Spleen (tissue), 11 donors: ENCODE measurements at regions not wholly inside any gene's neighbourhood (a gene's known extent, or its start where the extent isn't known, plus 50 kb on each side); places are given as distances from the start of the nearest gene placed in this dataset.
A peak's percentile ranks its signal among the peaks of the same experiment; 100 is the strongest.

Experiments
- DNase-seq: peaks from one replicate; pipeline ENCODE4 v3.0.0-alpha.2; 2020
- H3K27ac ChIP-seq, 8 donors: fragments of 200-600 bp; sonication (generic) in 7 of 8; 1 replicate in 4 of 8; 2 replicates in 4 of 8; pipeline versions ENCODE4 v1.5.0 to v1.8.0; 2016 to 2021; ENCODE audit warnings: inconsistent platforms in 4 of 8, mild to moderate bottlenecking in 4 of 8, moderate library complexity in 1 of 8
- H3K27me3 ChIP-seq, 7 donors: fragments of 200-600 bp; sonication (generic) in 6 of 7; replicated peaks in 1 of 7; 1 replicate in 4 of 7; 2 replicates in 3 of 7; pipeline versions ENCODE4 v1.5.0 to v1.8.0; 2016 to 2021; ENCODE audit warnings: inconsistent platforms in 3 of 7, mild to moderate bottlenecking in 1 of 7
- H3K36me3 ChIP-seq, 6 donors: fragments of 200-600 bp; sonication (generic) in 5 of 6; 1 replicate in 4 of 6; 2 replicates in 2 of 6; pipeline versions ENCODE4 v1.5.0 to v1.8.0; 2016 to 2021; ENCODE audit warnings: inconsistent platforms in 2 of 6
- H3K4me1 ChIP-seq, 6 donors: fragments of 200-600 bp; sonication (generic) in 5 of 6; 1 replicate in 3 of 6; 2 replicates in 3 of 6; pipeline versions ENCODE4 v1.5.0 to v1.8.0; 2016 to 2021; ENCODE audit warnings: inconsistent platforms in 3 of 6
- H3K4me3 ChIP-seq, 8 donors: fragments of 200-600 bp; sonication (generic) in 7 of 8; 1 replicate in 4 of 8; 2 replicates in 4 of 8; pipeline versions ENCODE4 v1.5.0 to v1.8.0; 2016 to 2021; ENCODE audit warnings: inconsistent platforms in 4 of 8, mild to moderate bottlenecking in 4 of 8, moderate library complexity in 2 of 8
- H3K9me3 ChIP-seq, 8 donors: fragments of 200-600 bp; sonication (generic) in 7 of 8; 1 replicate in 4 of 8; 2 replicates in 4 of 8; pipeline versions ENCODE4 v1.5.0 to v1.8.0; 2016 to 2021; ENCODE audit warnings: inconsistent platforms in 4 of 8
- CTCF ChIP-seq, 11 experiments: fragments of 200-600 bp in 7 of 11; fragments of 450-650 bp in 4 of 11; sonication (generic) in 4 of 11; IDR thresholded peaks in 8 of 11; conservative IDR thresholded peaks in 3 of 11; 1 replicate in 7 of 11; 2 replicates in 4 of 11; pipeline versions ENCODE4 v1.4.0 to v1.8.0; 2016 to 2021; ENCODE audit warnings: antibody characterized with exemption in 11 of 11, inconsistent platforms in 4 of 11, mild to moderate bottlenecking in 1 of 11
- POLR2A ChIP-seq, 3 donors: fragments of 450-650 bp; IDR thresholded peaks; one replicate each; pipeline ENCODE4 v1.5.1; 2017; ENCODE audit warnings: antibody characterized with exemption in 3 of 3, mild to moderate bottlenecking in 1 of 3
- POLR2AphosphoS5 ChIP-seq, 3 donors: sonication (generic); formaldehyde crosslinking; IDR thresholded peaks; one replicate each; pipeline ENCODE4 v1.5.1; 2017; ENCODE audit warnings: antibody characterized with exemption in 3 of 3
- WGBS, 5 donors: extraction: QIAGEN DNeasy Blood & Tissue Kit in 3 of 5; methylation state at CpG; one replicate each; pipeline versions ENCODE4 v1.1.5 to v1.1.7; 2013 to 2018; 5-methylcytosine and 5-hydroxymethylcytosine counted together
- intact Hi-C: fragments of 100-400 bp; cut with DNase I; formaldehyde crosslinking; loops from one replicate; pipeline ENCODE4 v1.15.0; 2023; ENCODE audit warnings: low total_unique reads
- donor health status: healthy with polysubstance abuse.
- donor health status: DM: no; HTN: no; CAD: no; lungs with moderate emphysema.
- donor health status: DM: no; HTN: no; CAD: no.
- donor health status: Bipolar disorder and iron deficiency.
- donor health status: healthy.
- donor health status: DM: no; HTN: no; CAD: no.
- donor health status: DM: yes; HTN: yes; CAD: no.

GRCh38 chr9:80797831-80798688 is 891.3 kb downstream of the TLE1 start:
- Histone ChIP-seq H3K27me3 (no peaks in the 10 kb centered on the region), H3K27ac (peak overlapping the region in 4 of 8 donors; percentile 1 to 35 (median 28))

GRCh38 chr9:80797101-80797829 is 892.1 kb downstream of the TLE1 start:
- peaks cover 0 to 23% (median 13%) of the 10 kb centered on the region in 8 donors for H3K9me3 ChIP-seq
- no peaks in the 10 kb centered on the region for H3K4me1 ChIP-seq
- H3K27me3 ChIP-seq: no peaks in the 10 kb centered on the region
- WGBS, 5 donors: 60 to 76% (median 69%) methylated on average over 4 of the region's 4 CpGs
- H3K36me3 ChIP-seq: no peaks in the 10 kb centered on the region
- H3K27ac ChIP-seq: peak overlapping the region in 4 of 8 donors; percentile 20 to 35 (median 28)
- intact Hi-C loops: no loop called here
- no peak overlapping the region for H3K4me3 ChIP-seq
- TF ChIP-seq POLR2AphosphoS5 (IDR thresholded peaks at IDR 0.05) (no peak), CTCF (IDR thresholded peaks at IDR 0.05 in 8 of 11, conservative IDR thresholded peaks at IDR 0.05 in 3 of 11) (no peak), POLR2A (IDR thresholded peaks at IDR 0.05) (no peak)
- DNase-seq: no peak

More at GRCh38 chr9:80797831-80798688, 891.3 kb downstream of the TLE1 start:
- 60 to 78% (median 64%) methylated on average over 4 of the region's 4 CpGs for WGBS, 5 donors
- H3K36me3 ChIP-seq: no peaks in the 10 kb centered on the region
- peaks cover 0 to 23% (median 13%) of the 10 kb centered on the region in 8 donors for H3K9me3 ChIP-seq
- H3K4me1 ChIP-seq: no peaks in the 10 kb centered on the region
- no peak overlapping the region for H3K4me3 ChIP-seq
- intact Hi-C loops: no loop called here
- no peak for DNase-seq
- no peak for TF ChIP-seq POLR2A (IDR thresholded peaks at IDR 0.05)
- TF ChIP-seq POLR2AphosphoS5 (IDR thresholded peaks at IDR 0.05): no peak
- no peak for TF ChIP-seq CTCF (IDR thresholded peaks at IDR 0.05 in 8 of 11, conservative IDR thresholded peaks at IDR 0.05 in 3 of 11)

GRCh38 chr9:80796632-80797031 is 892.7 kb downstream of the TLE1 start:
- no peaks in the 10 kb centered on the region for H3K27me3 ChIP-seq
- no peak overlapping the region for H3K4me3 ChIP-seq
- 86 to 94% (median 91%) methylated on average over 7 of the region's 7 CpGs for WGBS, 5 donors
- DNase-seq: no peak
- H3K36me3 ChIP-seq: no peaks in the 10 kb centered on the region
- peaks cover 0 to 18% (median 13%) of the 10 kb centered on the region in 8 donors for H3K9me3 ChIP-seq
- no peaks in the 10 kb centered on the region for H3K4me1 ChIP-seq
- peak overlapping the region in 3 of 8 donors; percentile 20 to 35 (median 29) for H3K27ac ChIP-seq
- intact Hi-C loops: no loop called here
- no peak for TF ChIP-seq POLR2A (IDR thresholded peaks at IDR 0.05)
- no peak for TF ChIP-seq POLR2AphosphoS5 (IDR thresholded peaks at IDR 0.05)
- TF ChIP-seq CTCF (IDR thresholded peaks at IDR 0.05 in 8 of 11, conservative IDR thresholded peaks at IDR 0.05 in 3 of 11): no peak

- intact Hi-C loops: no loop called here
- Histone ChIP-seq H3K36me3 (no peaks in the 10 kb centered on the region), H3K27ac (no peak overlapping the region), H3K27me3 (no peaks in the 10 kb centered on the region), H3K4me3 (no peak overlapping the region), H3K4me1 (no peaks in the 10 kb centered on the region), H3K9me3 (no peaks in the 10 kb centered on the region)
- WGBS, 5 donors: 56 to 70% (median 63%) methylated on average over 5 of the region's 5 CpGs
- no peak for TF ChIP-seq POLR2AphosphoS5 (IDR thresholded peaks at IDR 0.05)
- no peak for TF ChIP-seq POLR2A (IDR thresholded peaks at IDR 0.05)
- no peak for TF ChIP-seq CTCF (IDR thresholded peaks at IDR 0.05 in 8 of 11, conservative IDR thresholded peaks at IDR 0.05 in 3 of 11)
- no peak for DNase-seq
Observed at GRCh38 chr9:80794197-80794596, 895.1 kb downstream of the TLE1 start.
